GM23248 (cell line): ENCODE measurements at regions not wholly inside any gene's neighbourhood (a gene's known extent, or its start where the extent isn't known, plus 50 kb on each side); places are given as distances from the start of the nearest gene placed in this dataset.

Experiments
- DNase-seq: peaks from one replicate; pipeline ENCODE4 v3.0.0-alpha.2; 2015
- H2AFZ ChIP-seq: fragments of 200-600 bp; sonication (generic); 2 replicates; pipeline ENCODE4 v1.6.1; 2016; ENCODE audit warnings: antibody characterized with exemption
- H3F3A ChIP-seq: fragments of 200-600 bp; sonication (generic); 2 replicates; pipeline ENCODE4 v1.6.1; 2016; ENCODE audit warnings: mild to moderate bottlenecking, antibody characterized with exemption, mixed run types; ENCODE audit not compliant: insufficient read depth
- H3K27ac ChIP-seq: fragments of 200-600 bp; sonication (generic); 2 replicates; pipeline ENCODE4 v1.5.1; 2016; ENCODE audit warnings: mild to moderate bottlenecking
- H3K27me3 ChIP-seq: fragments of 200-600 bp; sonication (generic); replicated peaks from 2 replicates; pipeline ENCODE4 v1.6.1; 2016; ENCODE audit warnings: mild to moderate bottlenecking; ENCODE audit not compliant: insufficient read depth
- H3K36me3 ChIP-seq: fragments of 200-600 bp; sonication (generic); 2 replicates; pipeline ENCODE4 v1.6.1; 2016; ENCODE audit warnings: low read depth, mild to moderate bottlenecking
- H3K4me1 ChIP-seq: fragments of 200-600 bp; sonication (generic); 2 replicates; pipeline ENCODE4 v1.6.1; 2016; ENCODE audit warnings: mild to moderate bottlenecking; ENCODE audit not compliant: insufficient read depth
- H3K4me2 ChIP-seq: fragments of 200-600 bp; sonication (generic); one replicate; pipeline ENCODE4 v1.6.1; 2016; ENCODE audit warnings: mild to moderate bottlenecking; ENCODE audit not compliant: unreplicated experiment
- H3K4me3 ChIP-seq: fragments of 200-600 bp; sonication (generic); 2 replicates; pipeline ENCODE4 v1.5.1; 2016; ENCODE audit warnings: mild to moderate bottlenecking
- H3K79me2 ChIP-seq: fragments of 200-600 bp; sonication (generic); 2 replicates; pipeline ENCODE4 v1.6.1; 2016; ENCODE audit warnings: mild to moderate bottlenecking; ENCODE audit not compliant: insufficient read depth
- H3K9ac ChIP-seq: fragments of 200-600 bp; sonication (generic); 2 replicates; pipeline ENCODE4 v1.6.1; 2016; ENCODE audit warnings: mild to moderate bottlenecking
- H3K9me2 ChIP-seq: fragments of 200-600 bp; sonication (generic); 2 replicates; pipeline ENCODE4 v1.6.1; 2016; ENCODE audit warnings: mixed run types, mild to moderate bottlenecking, moderate library complexity; ENCODE audit not compliant: insufficient read depth
- H3K9me3 ChIP-seq: fragments of 200-600 bp; sonication (generic); one replicate; pipeline ENCODE4 v1.6.1; 2017; ENCODE audit warnings: low read depth
- H4K20me1 ChIP-seq: fragments of 200-600 bp; sonication (generic); 2 replicates; pipeline ENCODE4 v1.6.0; 2016; ENCODE audit not compliant: insufficient read depth
- EZH2 ChIP-seq: fragments of 200-600 bp; sonication (generic); IDR thresholded peaks from 2 replicates; pipeline ENCODE4 v1.6.1; 2018; ENCODE audit warnings: antibody characterized with exemption, mild to moderate bottlenecking; ENCODE audit not compliant: insufficient read depth, poor library complexity, severe bottlenecking
- EZH2phosphoT487 ChIP-seq: fragments of 200-600 bp; sonication (generic); IDR thresholded peaks from 2 replicates; pipeline ENCODE4 v1.6.1; 2018; ENCODE audit warnings: antibody characterized with exemption, moderate library complexity, mild to moderate bottlenecking, low read depth; ENCODE audit not compliant: insufficient read depth
- WGBS, 2 experiments: methylation state at CpG; one replicate each; pipeline ENCODE4 v1.1.6; 2015 to 2017; ENCODE audit warnings: low lambda C conversion rate in 2 of 2, low coverage in 1 of 2; ENCODE audit errors: missing lambda C conversion rate in 2 of 2; 5-methylcytosine and 5-hydroxymethylcytosine counted together
- in situ Hi-C: fragments of 300-500 bp; cut with MboI; formaldehyde crosslinking; loops from 2 replicates; pipeline ENCODE4 v1.15.0; 2020

DNA sequence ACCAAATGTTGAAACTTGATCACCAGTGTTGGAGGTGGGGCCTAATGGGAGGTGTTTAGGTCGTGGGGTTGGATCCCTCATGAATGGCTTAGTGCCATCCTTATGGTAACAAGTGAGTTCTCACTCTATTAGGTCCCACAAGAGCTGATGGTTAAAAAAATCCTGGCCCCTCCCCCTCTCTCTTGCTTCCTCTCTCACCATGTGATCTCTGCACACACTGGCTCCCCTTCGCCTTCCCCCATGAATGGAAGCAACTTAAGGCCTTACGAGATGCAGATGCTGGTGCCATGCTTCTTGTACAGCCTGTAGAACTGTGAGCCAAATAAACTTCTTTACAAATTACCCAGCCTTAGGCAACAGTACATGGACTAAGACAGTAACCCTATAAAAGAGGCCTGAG lies 62.7 kb downstream of the PPP1R3C start:
- TF ChIP-seq EZH2, result no peak
- no peak overlapping the region for H2AFZ ChIP-seq
- H4K20me1 ChIP-seq, result no peaks in the 10 kb centered on the region
- H3K4me1 ChIP-seq, result peaks cover 24% of the 10 kb centered on the region
- H3K4me3 ChIP-seq, result no peak overlapping the region
- no peak overlapping the region for H3K9ac ChIP-seq
- H3K36me3 ChIP-seq, result no peaks in the 10 kb centered on the region
- no peak overlapping the region for H3K4me2 ChIP-seq
- peaks cover 10% of the 10 kb centered on the region; the same call in 1 of the 2 replicates for H3F3A ChIP-seq
- no peaks in the 10 kb centered on the region for H3K79me2 ChIP-seq
- 74 to 78% methylated on average over 3 of the region's 3 CpGs for WGBS, 2 experiments
- no peaks in the 10 kb centered on the region for H3K27me3 ChIP-seq
- H3K9me3 ChIP-seq, result no peaks in the 10 kb centered on the region
- no peaks in the 10 kb centered on the region for H3K9me2 ChIP-seq
- in situ Hi-C loops, result no loop called here
- no peak overlapping the region for H3K27ac ChIP-seq
- no peak for DNase-seq

GRCh38 chr10:91569522-91569921 lies 63.3 kb downstream of the PPP1R3C start:
- Histone ChIP-seq H4K20me1 (no peaks in the 10 kb centered on the region), H3K9me2 (no peaks in the 10 kb centered on the region), H3K9ac (no peak overlapping the region), H3K4me1 (peaks cover 24% of the 10 kb centered on the region), H3K9me3 (no peaks in the 10 kb centered on the region), H3K27ac (no peak overlapping the region), H3K79me2 (no peaks in the 10 kb centered on the region), H3K36me3 (no peaks in the 10 kb centered on the region), H3K27me3 (no peaks in the 10 kb centered on the region), H3F3A (peaks cover 10% of the 10 kb centered on the region; the same call in 1 of the 2 replicates), H3K4me3 (no peak overlapping the region), H3K4me2 (no peak overlapping the region), H2AFZ (no peak overlapping the region)
- in situ Hi-C loops, result no loop called here
- TF ChIP-seq EZH2phosphoT487 (no peak), EZH2 (no peak)
- DNase-seq, result no peak

GRCh38 chr10:91567815-91568214 lies 65.1 kb downstream of the PPP1R3C start:
- in situ Hi-C loops, result no loop called here
- Histone ChIP-seq H3K9ac (no peak overlapping the region), H3K79me2 (no peaks in the 10 kb centered on the region), H3K27me3 (no peaks in the 10 kb centered on the region), H3K9me2 (no peaks in the 10 kb centered on the region), H4K20me1 (no peaks in the 10 kb centered on the region), H3K4me1 (peaks cover 24% of the 10 kb centered on the region), H3K4me3 (no peak overlapping the region), H3K36me3 (no peaks in the 10 kb centered on the region), H3F3A (peaks cover 10% of the 10 kb centered on the region; the same call in 1 of the 2 replicates), H3K27ac (no peak overlapping the region), H2AFZ (no peak overlapping the region), H3K4me2 (no peak overlapping the region), H3K9me3 (no peaks in the 10 kb centered on the region)
- peak; percentile 46 for DNase-seq
- TF ChIP-seq EZH2, result no peak
- no peak for TF ChIP-seq EZH2phosphoT487
- 61 to 64% methylated on average over 3 of the region's 3 CpGs for WGBS, 2 experiments

DNA sequence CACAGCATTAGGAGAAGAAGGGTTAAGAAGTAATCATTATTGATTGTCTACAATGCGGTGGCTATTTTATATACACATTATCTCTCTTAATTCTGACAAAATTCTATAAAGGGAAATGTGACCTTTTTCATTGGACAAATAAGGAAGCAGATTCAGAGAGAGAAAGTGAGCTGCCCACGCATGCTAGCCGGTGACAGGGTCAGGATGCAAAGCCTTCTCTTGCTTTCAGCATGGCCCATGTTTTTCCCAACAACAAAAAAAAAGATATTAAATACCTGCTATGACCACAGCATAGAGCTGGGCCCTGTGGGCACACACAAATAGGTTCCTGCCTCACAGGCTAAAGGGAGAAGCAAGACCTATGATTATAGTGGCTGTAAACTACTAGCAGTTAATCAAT lies 66.8 kb downstream of the PPP1R3C start:
- H3K79me2 ChIP-seq, result no peaks in the 10 kb centered on the region
- in situ Hi-C loops, result no loop called here
- H3K4me3 ChIP-seq, result no peak overlapping the region
- no peaks in the 10 kb centered on the region for H3K9me2 ChIP-seq
- DNase-seq, result no peak
- peaks cover 17% of the 10 kb centered on the region for H3K4me1 ChIP-seq
- no peak overlapping the region for H3K9ac ChIP-seq
- 0 out of 2 replicates have a peak, but pooled peaks cover 2% of the 10 kb centered on the region for H3F3A ChIP-seq
- H3K4me2 ChIP-seq, result no peak overlapping the region
- no peaks in the 10 kb centered on the region for H3K27me3 ChIP-seq
- H2AFZ ChIP-seq, result no peak overlapping the region
- H3K9me3 ChIP-seq, result no peaks in the 10 kb centered on the region
- no peak overlapping the region for H3K27ac ChIP-seq
- no peaks in the 10 kb centered on the region for H3K36me3 ChIP-seq
- no peaks in the 10 kb centered on the region for H4K20me1 ChIP-seq
- TF ChIP-seq EZH2phosphoT487 (no peak), EZH2 (no peak)
- 89 to 95% methylated on average over 3 of the region's 3 CpGs for WGBS, 2 experiments

- no peak for DNase-seq
- Histone ChIP-seq H3K79me2 (no peaks in the 10 kb centered on the region), H3K9ac (no peak overlapping the region), H4K20me1 (no peaks in the 10 kb centered on the region), H3K9me3 (no peaks in the 10 kb centered on the region), H2AFZ (no peak overlapping the region), H3K27me3 (no peaks in the 10 kb centered on the region), H3K4me2 (no peak overlapping the region), H3F3A (peaks cover 9% of the 10 kb centered on the region; the same call in 1 of the 2 replicates), H3K9me2 (no peaks in the 10 kb centered on the region), H3K36me3 (no peaks in the 10 kb centered on the region), H3K4me1 (peaks cover 20% of the 10 kb centered on the region), H3K27ac (no peak overlapping the region), H3K4me3 (no peak overlapping the region)
- in situ Hi-C loops, result no loop called here
- 82 to 83% methylated on average over 2 of the region's 2 CpGs for WGBS, 2 experiments
- TF ChIP-seq EZH2 (no peak), EZH2phosphoT487 (no peak)
Measured at GRCh38 chr10:91565226-91565625, 67.6 kb downstream of the PPP1R3C start.
